Glomerular endothelial cell (primary cell): ENCODE measurements at regions not wholly inside any gene's neighbourhood (a gene's known extent, or its start where the extent isn't known, plus 50 kb on each side); places are given as distances from the start of the nearest gene placed in this dataset.

Experiments used
- DNase-seq: peaks from one replicate; pipeline ENCODE4 v3.0.0-alpha.2; 2011; ENCODE audit warnings: low read depth, low spot score; ENCODE audit errors: extremely low read depth

DNA sequence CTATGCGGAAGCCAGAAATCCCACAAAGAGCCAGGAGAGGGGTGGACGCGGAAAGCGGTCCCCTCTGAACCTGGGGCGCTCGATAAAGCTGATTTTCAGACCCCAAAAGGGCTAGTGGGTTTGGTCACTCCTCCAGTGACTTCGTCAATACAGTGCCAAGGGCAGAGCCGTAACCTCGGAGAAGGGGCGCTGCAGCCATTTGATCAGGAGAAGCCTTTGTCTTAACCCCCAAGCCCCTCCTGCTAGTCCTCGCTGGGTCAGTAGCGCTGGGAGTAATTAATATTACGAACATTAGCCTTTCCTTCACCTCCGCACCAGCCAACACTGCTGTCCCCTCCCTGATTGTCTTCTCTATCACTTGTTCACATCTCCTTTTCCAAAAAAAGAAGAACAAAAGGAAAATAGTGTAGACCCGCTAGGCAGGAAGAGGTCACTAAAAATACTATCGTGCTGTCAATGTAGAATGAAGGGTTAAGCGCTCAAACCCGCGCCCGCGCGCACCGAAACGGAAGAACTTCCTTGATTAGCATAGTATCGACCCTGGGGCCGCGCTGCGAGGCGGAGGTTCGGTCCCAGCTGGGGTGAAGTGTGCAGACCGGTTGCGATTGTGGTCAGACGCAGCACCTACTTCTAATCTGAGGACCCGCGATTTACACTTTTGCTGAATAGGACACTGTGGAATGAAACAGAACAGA lies 63.2 kb upstream of the MAPRE2 start:
- no peak for DNase-seq

DNA sequence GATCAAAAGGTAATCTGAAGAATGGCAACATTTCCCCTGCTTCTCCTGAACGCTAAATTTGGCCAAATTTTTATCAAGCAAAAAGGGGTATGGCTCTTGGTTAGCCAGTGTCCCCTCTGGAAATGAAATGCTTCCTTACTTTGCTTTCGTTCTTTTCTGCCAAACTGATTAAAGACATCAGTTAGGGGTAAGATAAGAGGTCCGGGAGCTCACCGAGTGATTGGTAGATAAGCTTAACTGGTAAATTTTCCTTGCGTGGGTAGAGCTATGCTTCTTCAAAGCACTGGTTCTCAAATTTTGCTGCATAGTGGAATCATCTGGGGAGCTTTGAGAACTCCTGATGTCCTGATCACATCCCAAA lies 62.7 kb upstream of the MAPRE2 start:
- DNase-seq = no peak

DNA sequence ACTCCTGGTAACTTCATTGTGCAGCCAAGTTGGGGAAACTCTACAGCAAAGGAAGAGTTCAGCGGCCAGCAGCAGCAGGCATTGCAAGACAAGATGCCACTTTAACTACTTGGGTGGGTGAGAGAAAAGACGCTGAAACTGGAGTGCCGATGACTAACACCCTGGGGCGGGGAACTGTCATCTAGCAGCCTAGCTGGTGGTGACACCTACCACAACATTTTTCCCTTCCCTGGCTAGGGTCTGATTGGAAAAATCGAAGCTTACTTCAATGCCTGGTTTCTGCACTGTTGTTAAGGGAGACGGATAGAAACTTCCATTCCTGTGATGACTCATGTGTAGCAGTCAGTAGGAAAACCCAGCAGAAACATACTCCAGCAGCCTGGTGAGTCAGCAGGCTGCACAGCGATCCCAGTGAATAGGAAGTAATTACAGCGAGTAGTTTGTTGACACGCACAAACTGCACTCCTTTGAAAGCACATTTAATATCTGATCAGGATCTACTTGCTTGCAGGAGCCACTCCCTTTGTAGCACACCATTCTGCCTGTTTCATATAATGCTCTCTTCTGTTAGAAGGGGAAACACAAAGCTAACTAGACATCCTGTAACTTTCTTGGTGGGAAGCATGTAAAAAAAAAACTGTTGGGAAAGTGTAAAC lies 62.1 kb upstream of the MAPRE2 start:
- peak; percentile 94 for DNase-seq

DNA sequence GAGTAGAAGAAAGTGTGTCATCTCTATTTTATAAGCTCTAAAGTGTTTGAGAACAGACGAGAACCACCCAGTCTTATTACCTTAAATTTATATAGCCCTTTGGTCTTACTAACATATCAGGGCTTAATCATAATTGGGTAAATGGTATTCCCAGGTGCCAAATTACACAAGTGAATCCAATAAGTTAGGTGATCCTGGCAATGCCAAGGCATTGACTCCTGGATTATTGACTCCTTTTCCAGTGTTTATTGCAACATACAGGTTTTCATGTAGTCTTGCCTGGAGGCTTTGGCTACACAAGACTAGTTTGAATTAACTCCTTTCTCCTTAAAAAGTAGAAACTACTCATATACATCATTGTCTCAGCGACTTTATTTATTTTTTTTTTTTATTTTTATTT lies 59.7 kb upstream of the MAPRE2 start:
- DNase-seq = no peak

DNA sequence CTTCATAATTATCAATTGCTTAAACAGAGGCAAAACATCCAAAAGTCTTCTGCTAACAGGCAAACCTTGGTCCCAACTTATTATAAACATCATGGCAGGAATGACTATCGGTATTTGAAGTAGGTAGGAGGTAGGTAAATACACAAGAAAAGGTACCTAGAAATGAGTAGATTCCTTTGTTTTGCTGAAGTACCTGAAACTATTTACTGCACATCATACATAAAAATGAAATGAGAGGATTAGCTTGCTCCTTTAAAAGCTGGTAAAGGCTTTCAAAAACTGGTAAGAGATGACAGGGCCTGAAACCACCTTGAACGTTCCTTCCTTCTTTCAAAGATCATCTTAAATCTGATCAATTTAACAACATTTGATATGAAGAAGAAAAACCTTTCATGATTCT lies 55.2 kb upstream of the MAPRE2 start:
- DNase-seq = no peak

DNA sequence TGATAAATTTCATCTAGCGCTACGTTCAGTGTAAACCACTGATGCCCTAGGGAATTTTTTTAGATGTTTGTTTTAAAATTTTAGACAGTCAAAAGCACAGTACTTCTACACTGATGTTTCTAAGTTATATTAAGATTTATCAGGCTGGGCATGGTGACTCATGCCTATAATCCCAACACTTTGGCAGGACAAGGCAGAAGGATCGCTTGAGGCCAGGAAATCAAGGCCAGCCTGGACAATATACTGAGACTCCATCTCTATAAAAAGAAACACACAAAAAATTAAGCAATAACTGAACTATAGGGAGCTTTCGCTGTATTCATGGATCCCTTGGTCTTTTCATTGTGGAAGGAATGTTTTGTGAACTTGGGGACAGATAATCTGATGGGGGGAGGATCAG lies 50.6 kb upstream of the MAPRE2 start:
- DNase-seq = no peak

DNA sequence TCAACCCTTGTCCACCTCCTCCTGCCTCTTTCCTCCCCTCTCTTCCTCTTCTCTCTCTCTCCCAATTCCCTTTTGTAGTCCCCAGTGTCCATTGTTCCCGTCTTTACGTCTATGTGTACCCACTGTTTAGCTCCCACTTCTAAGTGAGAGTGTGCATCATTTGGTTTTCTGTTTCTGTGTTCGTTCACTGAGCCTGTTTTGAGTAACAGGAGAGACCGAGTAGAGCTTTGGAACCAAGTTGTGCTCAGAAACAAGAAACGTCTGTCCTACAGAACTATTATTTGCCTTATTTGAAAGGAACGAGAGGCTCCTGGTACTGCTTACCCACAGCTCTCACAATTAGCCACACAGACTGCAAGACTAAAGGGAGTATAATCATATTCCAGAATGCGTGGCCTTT lies 50.1 kb upstream of the MAPRE2 start:
- no peak for DNase-seq
